ENCODE measurements at regions not wholly inside any gene's neighbourhood (a gene's known extent, or its start where the extent isn't known, plus 50 kb on each side); places are given as distances from the start of the nearest gene placed in this dataset.

DNA sequence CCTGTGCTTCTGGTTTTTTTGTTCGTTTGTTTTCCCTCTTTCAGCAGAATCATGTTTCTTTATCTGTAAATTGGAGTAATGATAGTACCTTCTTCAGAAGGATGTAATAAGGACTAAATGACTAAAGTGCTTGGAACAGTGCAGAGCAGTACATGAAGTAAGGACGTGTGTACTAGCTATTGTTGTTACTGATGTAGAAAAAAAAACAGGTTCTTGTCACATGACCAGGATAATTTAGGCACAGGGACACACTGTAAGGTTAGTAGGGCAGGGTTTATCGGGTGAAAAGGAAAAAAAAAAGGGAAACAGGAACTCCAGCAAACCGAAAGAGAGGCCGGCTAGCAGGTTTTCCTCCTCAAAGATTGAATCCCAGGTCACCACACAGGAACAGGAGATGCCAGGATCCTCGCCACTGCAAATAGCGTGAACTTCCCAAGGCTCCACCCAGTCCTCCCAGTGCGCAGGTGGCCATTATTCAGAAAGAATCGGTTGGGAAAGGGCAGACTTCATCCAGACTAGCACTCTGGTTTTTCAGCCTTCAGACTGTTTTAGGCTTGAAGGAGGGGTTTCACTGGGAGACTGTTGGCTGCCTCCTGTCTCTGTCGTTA, 63.8 kb upstream of the PRRC2C start:
- H3K4me1 ChIP-seq: no peaks in the 10 kb centered on the region
- H3K9me3 ChIP-seq: no peaks in the 10 kb centered on the region
- H3K4me3 ChIP-seq: no peak overlapping the region
- no peaks in the 10 kb centered on the region for H3K27me3 ChIP-seq
- no peak overlapping the region for H3K27ac ChIP-seq
- DNase-seq: no peak
- no peak for TF ChIP-seq POLR2A (IDR thresholded peaks at IDR 0.05)
- TF ChIP-seq, protein P1, sequence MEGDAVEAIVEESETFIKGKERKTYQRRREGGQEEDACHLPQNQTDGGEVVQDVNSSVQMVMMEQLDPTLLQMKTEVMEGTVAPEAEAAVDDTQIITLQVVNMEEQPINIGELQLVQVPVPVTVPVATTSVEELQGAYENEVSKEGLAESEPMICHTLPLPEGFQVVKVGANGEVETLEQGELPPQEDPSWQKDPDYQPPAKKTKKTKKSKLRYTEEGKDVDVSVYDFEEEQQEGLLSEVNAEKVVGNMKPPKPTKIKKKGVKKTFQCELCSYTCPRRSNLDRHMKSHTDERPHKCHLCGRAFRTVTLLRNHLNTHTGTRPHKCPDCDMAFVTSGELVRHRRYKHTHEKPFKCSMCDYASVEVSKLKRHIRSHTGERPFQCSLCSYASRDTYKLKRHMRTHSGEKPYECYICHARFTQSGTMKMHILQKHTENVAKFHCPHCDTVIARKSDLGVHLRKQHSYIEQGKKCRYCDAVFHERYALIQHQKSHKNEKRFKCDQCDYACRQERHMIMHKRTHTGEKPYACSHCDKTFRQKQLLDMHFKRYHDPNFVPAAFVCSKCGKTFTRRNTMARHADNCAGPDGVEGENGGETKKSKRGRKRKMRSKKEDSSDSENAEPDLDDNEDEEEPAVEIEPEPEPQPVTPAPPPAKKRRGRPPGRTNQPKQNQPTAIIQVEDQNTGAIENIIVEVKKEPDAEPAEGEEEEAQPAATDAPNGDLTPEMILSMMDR (IDR thresholded peaks at IDR 0.05): no peak
- no peaks in the 10 kb centered on the region for H3K36me3 ChIP-seq

DNA sequence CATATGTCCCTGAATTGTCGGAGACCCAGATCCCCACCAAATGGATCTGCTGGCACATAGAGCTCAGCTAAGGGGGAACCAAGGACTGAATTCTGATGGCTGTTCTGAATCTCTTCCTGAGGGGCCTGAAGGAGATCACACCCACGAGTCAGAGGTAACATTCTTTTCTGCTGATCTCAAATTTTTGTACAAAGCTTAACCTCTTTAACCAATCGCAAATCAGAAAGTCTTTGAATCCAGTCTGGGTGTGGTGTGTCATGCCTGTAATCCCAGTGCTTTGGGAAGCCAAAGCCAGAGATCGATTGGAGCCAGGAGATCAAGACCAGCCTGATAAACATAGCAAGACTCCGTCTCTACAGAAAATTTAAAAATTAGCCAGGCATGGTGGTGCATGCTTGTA, 62.8 kb upstream of the PRRC2C start:
- H3K27ac ChIP-seq: no peak overlapping the region
- DNase-seq: no peak
- no peaks in the 10 kb centered on the region for H3K27me3 ChIP-seq
- no peak overlapping the region for H3K4me3 ChIP-seq
- H3K9me3 ChIP-seq: no peaks in the 10 kb centered on the region
- TF ChIP-seq POLR2A (IDR thresholded peaks at IDR 0.05): no peak
- TF ChIP-seq, protein P1 (IDR thresholded peaks at IDR 0.05): no peak
- H3K36me3 ChIP-seq: no peaks in the 10 kb centered on the region
- no peaks in the 10 kb centered on the region for H3K4me1 ChIP-seq

DNA sequence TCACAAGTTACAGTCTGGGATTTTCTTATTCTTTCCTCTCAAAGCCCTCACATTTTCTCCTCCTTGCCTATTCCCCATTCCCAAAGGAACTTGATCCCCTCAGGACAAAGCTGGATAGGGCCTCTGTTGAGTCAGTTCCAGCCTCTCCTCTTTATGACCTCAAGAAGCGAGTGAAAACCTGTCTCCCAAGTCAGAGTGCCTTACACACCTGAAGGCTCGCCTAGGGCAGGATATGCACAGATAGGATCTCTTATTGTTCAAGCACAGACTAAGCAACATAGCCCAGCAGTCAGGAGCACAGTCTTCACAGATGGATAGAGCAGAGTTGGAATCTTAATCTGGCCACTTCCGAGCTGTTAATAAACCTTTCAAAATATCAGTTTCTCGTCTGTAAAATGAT, 60.8 kb upstream of the PRRC2C start:
- no peak overlapping the region for H3K4me3 ChIP-seq
- H3K27me3 ChIP-seq: no peaks in the 10 kb centered on the region
- no peak overlapping the region for H3K27ac ChIP-seq
- TF ChIP-seq, protein P1 (IDR thresholded peaks at IDR 0.05): no peak
- TF ChIP-seq POLR2A (IDR thresholded peaks at IDR 0.05): no peak
- H3K36me3 ChIP-seq: no peaks in the 10 kb centered on the region
- H3K4me1 ChIP-seq: no peaks in the 10 kb centered on the region
- no peak for DNase-seq
- H3K9me3 ChIP-seq: no peaks in the 10 kb centered on the region

DNA sequence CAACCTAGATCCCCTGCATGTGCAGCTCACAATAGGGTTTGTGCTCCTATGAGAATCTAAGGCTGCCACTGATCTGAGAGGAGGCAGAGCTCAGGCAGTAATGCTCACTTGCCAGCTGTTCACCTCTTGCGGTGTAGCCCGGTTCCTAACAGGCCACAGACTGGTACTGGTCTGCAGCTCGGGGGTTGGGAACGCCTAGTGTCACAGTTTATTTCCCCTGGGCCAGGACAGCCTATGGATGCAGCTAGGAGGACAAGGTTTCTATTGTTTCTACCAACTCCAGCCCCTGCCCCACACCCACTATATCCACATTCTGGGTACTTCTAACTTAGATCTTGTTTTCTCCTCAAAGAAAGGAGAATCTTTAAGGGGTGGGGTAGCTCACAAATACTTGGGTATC, 58.7 kb upstream of the PRRC2C start:
- DNase-seq: no peak
- no peak overlapping the region for H3K4me3 ChIP-seq
- no peaks in the 10 kb centered on the region for H3K27me3 ChIP-seq

DNA sequence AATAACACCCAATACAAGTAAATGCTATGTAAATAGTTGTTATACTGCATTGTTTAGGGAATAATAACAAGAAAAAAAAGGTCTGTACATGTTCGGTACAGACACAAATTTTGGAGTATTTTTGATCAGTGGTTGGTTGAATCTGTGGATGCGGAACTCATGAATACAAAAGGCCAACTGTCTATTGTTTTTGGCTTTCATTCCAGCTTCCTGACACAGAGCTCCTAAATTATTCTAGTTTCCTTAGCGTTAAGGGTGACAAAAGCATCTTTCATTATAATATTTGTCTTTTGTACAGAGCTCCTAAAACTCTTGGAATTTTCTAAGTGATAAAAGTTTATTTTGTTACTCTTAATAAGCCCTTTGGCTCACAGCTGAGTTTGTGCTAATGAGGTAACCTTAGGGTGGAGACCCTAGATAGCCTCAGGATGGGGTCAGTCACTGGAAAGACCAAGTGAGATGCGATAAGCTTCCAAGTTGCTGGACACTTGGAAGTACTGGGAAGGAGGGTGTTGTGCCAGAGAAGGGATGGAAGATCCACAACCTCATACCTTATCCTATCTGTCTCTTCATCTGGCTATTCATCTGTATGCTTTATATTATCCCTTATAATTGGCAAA, 57.4 kb upstream of the PRRC2C start:
- H3K27ac ChIP-seq: no peak overlapping the region
- H3K9me3 ChIP-seq: no peaks in the 10 kb centered on the region
- H3K36me3 ChIP-seq: no peaks in the 10 kb centered on the region
- TF ChIP-seq, protein P1 (IDR thresholded peaks at IDR 0.05): no peak
- no peaks in the 10 kb centered on the region for H3K27me3 ChIP-seq
- no peak overlapping the region for H3K4me3 ChIP-seq
- no peaks in the 10 kb centered on the region for H3K4me1 ChIP-seq
- no peak for DNase-seq

More for the DNA sequence above, 58.7 kb upstream of the PRRC2C start:
- no peak for TF ChIP-seq POLR2A (IDR thresholded peaks at IDR 0.05)
- TF ChIP-seq, protein P1 (IDR thresholded peaks at IDR 0.05): no peak
- Histone ChIP-seq H3K27ac (no peak overlapping the region), H3K9me3 (no peaks in the 10 kb centered on the region), H3K4me1 (no peaks in the 10 kb centered on the region), H3K36me3 (no peaks in the 10 kb centered on the region)
